Prostate gland (tissue), 2 donors: ENCODE measurements at regions not wholly inside any gene's neighbourhood (a gene's known extent, or its start where the extent isn't known, plus 50 kb on each side); places are given as distances from the start of the nearest gene placed in this dataset.

Experiments
- CTCF ChIP-seq, 4 experiments: fragments of 200-600 bp in 2 of 4; fragments of 450-650 bp in 2 of 4; sonication (generic) in 2 of 4; IDR thresholded peaks; 1 replicate in 3 of 4; 2 replicates in 1 of 4; pipeline ENCODE4 v1.5.1; 2016 to 2019; ENCODE audit warnings: antibody characterized with exemption in 4 of 4, mild to moderate bottlenecking in 2 of 4, moderate library complexity in 2 of 4
- POLR2A ChIP-seq: fragments of 450-650 bp; IDR thresholded peaks from one replicate; pipeline ENCODE4 v1.6.1; 2016; ENCODE audit warnings: antibody characterized with exemption, mild to moderate bottlenecking
- POLR2AphosphoS5 ChIP-seq: sonication (generic); formaldehyde crosslinking; IDR thresholded peaks from one replicate; pipeline ENCODE4 v1.6.1; 2017; ENCODE audit warnings: antibody characterized with exemption

GRCh38 chr2:13351068-13351467 lies 634.3 kb downstream of the TRIB2 start:
- TF ChIP-seq CTCF (IDR thresholded peaks at IDR 0.05) = no peak
- TF ChIP-seq POLR2A = no peak
- no peak for TF ChIP-seq POLR2AphosphoS5
